Body of pancreas (tissue), 4 donors: ENCODE measurements at regions not wholly inside any gene's neighbourhood (a gene's known extent, or its start where the extent isn't known, plus 50 kb on each side); places are given as distances from the start of the nearest gene placed in this dataset.
"Not testable (repeated sequence)": the region's sequence is repeated elsewhere in the genome, so short reads cannot be mapped to it uniquely, and the experiment has no call there.

Experiments
- ATAC-seq: fragments of 150-250 bp; one replicate; pipeline ENCODE4 v1.9.1; 2016
- DNase-seq, 4 donors: peaks; one replicate each; pipeline ENCODE4 v3.0.0-alpha.2; 2019
- H3K27ac ChIP-seq, 4 donors: fragments of 200-600 bp; sonication (generic); 1 replicate in 3 of 4; 2 replicates in 1 of 4; pipeline versions ENCODE4 v1.5.1 to v1.6.1; 2016 to 2019; ENCODE audit warnings: mild to moderate bottlenecking in 1 of 4, mixed read lengths in 1 of 4, moderate library complexity in 1 of 4
- H3K27me3 ChIP-seq, 2 donors: fragments of 200-600 bp; sonication (generic); one replicate each; pipeline ENCODE4 v1.6.0; 2016; ENCODE audit warnings: mild to moderate bottlenecking in 1 of 2
- H3K36me3 ChIP-seq, 2 donors: fragments of 200-600 bp; sonication (generic); replicated peaks in 1 of 2; 2 replicates each; pipeline ENCODE4 v1.5.1; 2016; ENCODE audit warnings: low read depth in 2 of 2; ENCODE audit not compliant: insufficient read depth in 1 of 2
- H3K4me1 ChIP-seq: fragments of 200-600 bp; sonication (generic); one replicate; pipeline ENCODE4 v1.6.0; 2016
- H3K4me3 ChIP-seq, 2 donors: fragments of 200-600 bp; sonication (generic); 1 replicate in 1 of 2; 2 replicates in 1 of 2; pipeline ENCODE4 v1.5.1; 2016 to 2019
- H3K9me3 ChIP-seq, 3 donors: fragments of 200-600 bp; sonication (generic); 1 replicate in 2 of 3; 2 replicates in 1 of 3; pipeline ENCODE4 v1.5.1; 2016
- POLR2A ChIP-seq, 3 donors: fragments of 450-650 bp; IDR thresholded peaks; one replicate each; pipeline ENCODE4 v1.6.1; 2016; ENCODE audit warnings: antibody characterized with exemption in 3 of 3, mild to moderate bottlenecking in 2 of 3
- WGBS, 2 donors: methylation state at CpG; one replicate each; pipeline ENCODE4 v1.1.5; 2017; 5-methylcytosine and 5-hydroxymethylcytosine counted together
- intact Hi-C: fragments of 100-400 bp; cut with DNase I; formaldehyde crosslinking; loops from one replicate; pipeline ENCODE4 v1.15.1; 2023
- TF ChIP-seq, protein P1 (sequence below), 7 experiments: fragments of 450-650 bp in 4 of 7; fragments of 200-600 bp in 3 of 7; sonication (generic) in 3 of 7; IDR thresholded peaks; one replicate each; pipeline ENCODE4 v1.5.1; 2016 to 2019; ENCODE audit warnings: antibody characterized with exemption in 7 of 7

DNA sequence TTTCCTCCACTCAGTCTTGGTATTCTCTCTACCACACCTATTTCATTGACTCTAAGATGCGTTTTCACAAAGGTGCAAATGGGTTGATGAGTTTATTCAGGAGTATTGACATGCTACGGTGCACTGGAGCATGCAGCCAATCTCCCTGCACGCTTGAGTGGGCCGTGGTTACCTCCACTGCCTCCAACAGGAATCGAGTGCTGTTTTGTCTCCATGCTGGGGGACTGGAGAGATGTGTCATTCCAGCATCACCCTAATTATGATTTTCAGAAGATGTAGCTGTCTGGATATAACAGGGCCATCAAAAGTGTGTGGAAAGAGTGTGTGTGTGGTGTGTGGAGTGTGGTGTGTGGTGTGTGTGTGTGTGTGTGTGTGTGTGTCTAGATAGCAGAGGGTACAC lies 351.6 kb upstream of the ZFHX3 start:
- H3K27me3 ChIP-seq, result no peaks in the 10 kb centered on the region
- TF ChIP-seq POLR2A (IDR thresholded peaks at IDR 0.05), result no peak
- TF ChIP-seq, protein P1, sequence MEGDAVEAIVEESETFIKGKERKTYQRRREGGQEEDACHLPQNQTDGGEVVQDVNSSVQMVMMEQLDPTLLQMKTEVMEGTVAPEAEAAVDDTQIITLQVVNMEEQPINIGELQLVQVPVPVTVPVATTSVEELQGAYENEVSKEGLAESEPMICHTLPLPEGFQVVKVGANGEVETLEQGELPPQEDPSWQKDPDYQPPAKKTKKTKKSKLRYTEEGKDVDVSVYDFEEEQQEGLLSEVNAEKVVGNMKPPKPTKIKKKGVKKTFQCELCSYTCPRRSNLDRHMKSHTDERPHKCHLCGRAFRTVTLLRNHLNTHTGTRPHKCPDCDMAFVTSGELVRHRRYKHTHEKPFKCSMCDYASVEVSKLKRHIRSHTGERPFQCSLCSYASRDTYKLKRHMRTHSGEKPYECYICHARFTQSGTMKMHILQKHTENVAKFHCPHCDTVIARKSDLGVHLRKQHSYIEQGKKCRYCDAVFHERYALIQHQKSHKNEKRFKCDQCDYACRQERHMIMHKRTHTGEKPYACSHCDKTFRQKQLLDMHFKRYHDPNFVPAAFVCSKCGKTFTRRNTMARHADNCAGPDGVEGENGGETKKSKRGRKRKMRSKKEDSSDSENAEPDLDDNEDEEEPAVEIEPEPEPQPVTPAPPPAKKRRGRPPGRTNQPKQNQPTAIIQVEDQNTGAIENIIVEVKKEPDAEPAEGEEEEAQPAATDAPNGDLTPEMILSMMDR (IDR thresholded peaks at IDR 0.05), result no peak
- H3K9me3 ChIP-seq, result no peaks in the 10 kb centered on the region
- H3K4me1 ChIP-seq, result no peaks in the 10 kb centered on the region
- DNase-seq (no peak), ATAC-seq (no peak)
- 72 to 82% methylated on average over 5 of the region's 5 CpGs for WGBS, 2 donors
- H3K4me3 ChIP-seq, result no peak overlapping the region
- intact Hi-C loops, result no loop called here
- no peak overlapping the region for H3K27ac ChIP-seq
- no peaks in the 10 kb centered on the region for H3K36me3 ChIP-seq

DNA sequence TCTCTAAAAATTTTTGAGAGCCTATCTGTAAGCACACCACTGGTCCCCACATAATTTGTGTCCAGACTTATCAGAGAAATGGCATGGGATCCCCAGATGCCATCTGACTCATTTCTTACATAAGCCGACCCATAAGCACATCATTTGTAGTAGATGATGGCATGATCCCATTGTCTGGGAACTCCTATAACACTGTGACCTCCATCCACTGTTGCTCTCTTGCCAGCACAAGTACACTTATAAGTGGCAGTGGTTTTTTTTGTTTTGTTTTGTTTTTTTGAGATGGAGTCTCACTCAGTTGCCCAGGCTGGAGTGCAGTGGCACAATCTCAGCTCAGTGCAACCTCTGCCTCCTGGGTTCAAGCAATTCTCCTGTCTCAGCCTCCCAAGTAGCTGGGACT lies 350.7 kb upstream of the ZFHX3 start:
- DNase-seq, H3K27ac ChIP-seq, H3K9me3 ChIP-seq, ATAC-seq, H3K27me3 ChIP-seq, H3K4me1 ChIP-seq, H3K36me3 ChIP-seq, intact Hi-C loops, H3K4me3 ChIP-seq: not testable (repeated sequence)
- 92 to 93% methylated on average over 1 of the region's 1 CpG for WGBS, 2 donors

DNA sequence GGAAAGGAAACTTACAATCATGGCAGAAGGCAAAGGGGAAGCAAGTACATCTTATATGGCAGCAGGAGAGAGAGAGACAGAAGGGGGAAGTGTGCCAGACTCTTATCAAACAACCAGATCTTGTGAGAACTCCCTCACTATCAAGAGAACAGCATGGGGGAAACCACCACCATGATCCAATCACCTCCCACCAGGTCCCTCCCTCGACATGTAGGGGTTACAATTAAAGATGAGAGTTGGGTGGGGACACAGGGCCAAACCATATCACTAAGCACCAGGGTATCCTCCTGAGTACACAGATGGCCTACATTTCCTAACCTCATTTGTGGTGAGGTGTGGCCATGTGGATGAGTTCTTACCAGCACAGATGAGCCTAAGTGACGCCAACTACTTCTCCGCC lies 348.6 kb upstream of the ZFHX3 start:
- no peak for DNase-seq
- TF ChIP-seq, protein P1 (IDR thresholded peaks at IDR 0.05), result no peak
- TF ChIP-seq POLR2A (IDR thresholded peaks at IDR 0.05), result no peak
- no peaks in the 10 kb centered on the region for H3K4me1 ChIP-seq
- no peak overlapping the region for H3K4me3 ChIP-seq
- no peak overlapping the region for H3K27ac ChIP-seq
- H3K27me3 ChIP-seq, result no peaks in the 10 kb centered on the region
- intact Hi-C loops, result no loop called here
- ATAC-seq, result no peak
- WGBS, 2 donors, result 73 to 81% methylated on average over 3 of the region's 3 CpGs
- no peaks in the 10 kb centered on the region for H3K9me3 ChIP-seq
- H3K36me3 ChIP-seq, result no peaks in the 10 kb centered on the region

DNA sequence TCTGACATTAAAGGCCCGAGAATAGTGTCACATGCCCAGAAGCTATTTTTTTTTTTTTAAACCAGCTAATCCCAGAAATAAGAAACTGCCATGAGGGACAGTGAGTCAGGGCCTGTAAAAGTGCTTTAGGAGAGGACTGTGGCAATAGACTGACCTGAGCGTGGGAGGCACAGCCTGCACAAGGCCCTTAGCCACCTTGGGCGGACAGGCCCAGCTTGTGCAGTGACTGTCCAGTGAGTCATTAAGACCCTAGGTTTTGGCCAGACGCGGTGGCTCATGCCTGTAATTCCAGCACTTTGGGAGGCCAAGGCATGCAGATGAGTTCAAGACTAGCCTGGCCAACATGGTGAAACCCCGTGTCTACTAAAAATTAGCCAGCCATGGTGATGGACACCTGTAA lies 343.0 kb upstream of the ZFHX3 start:
- no peak for ATAC-seq

DNA sequence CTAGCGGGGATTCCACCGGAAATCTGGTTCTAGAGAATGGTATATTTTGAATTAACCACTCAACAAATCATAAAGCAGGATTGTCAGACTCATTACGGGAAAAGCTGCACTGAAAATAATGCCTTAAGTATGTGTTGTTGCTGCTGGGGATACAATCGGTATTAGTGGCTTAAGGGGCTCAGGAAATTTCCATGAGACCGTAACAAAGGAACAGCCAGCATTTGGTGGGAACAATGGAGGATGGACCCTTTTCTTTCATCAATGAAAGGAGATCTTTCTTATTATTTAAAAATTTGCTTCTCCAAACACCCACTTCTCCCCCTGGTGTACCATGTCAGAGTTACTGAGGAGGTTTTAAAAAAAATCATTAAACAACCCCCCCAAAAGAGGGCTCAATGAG lies 342.6 kb upstream of the ZFHX3 start:
- Histone ChIP-seq H3K4me1 (no peaks in the 10 kb centered on the region), H3K27ac (no peak overlapping the region), H3K4me3 (no peak overlapping the region), H3K36me3 (no peaks in the 10 kb centered on the region), H3K9me3 (no peaks in the 10 kb centered on the region), H3K27me3 (no peaks in the 10 kb centered on the region)
- 85 to 91% methylated on average over 5 of the region's 5 CpGs for WGBS, 2 donors
- no peak for DNase-seq
- no peak for ATAC-seq
- intact Hi-C loops, result no loop called here
- TF ChIP-seq, protein P1 (IDR thresholded peaks at IDR 0.05), result no peak
- no peak for TF ChIP-seq POLR2A (IDR thresholded peaks at IDR 0.05)

More for the DNA sequence above, 343.0 kb upstream of the ZFHX3 start:
- H3K4me3 ChIP-seq, result no peak overlapping the region
- H3K9me3 ChIP-seq, result no peaks in the 10 kb centered on the region
- no peaks in the 10 kb centered on the region for H3K36me3 ChIP-seq
- TF ChIP-seq, protein P1 (IDR thresholded peaks at IDR 0.05), result no peak
- TF ChIP-seq POLR2A (IDR thresholded peaks at IDR 0.05), result no peak
- H3K27ac ChIP-seq, result no peak overlapping the region
- H3K4me1 ChIP-seq, result no peaks in the 10 kb centered on the region
- WGBS, 2 donors, result 79 to 80% methylated on average over 3 to 6 of the region's 6 CpGs
- no peak for DNase-seq
- intact Hi-C loops, result no loop called here
- no peaks in the 10 kb centered on the region for H3K27me3 ChIP-seq
